HT1080 (cell line): ENCODE measurements at regions not wholly inside any gene's neighbourhood (a gene's known extent, or its start where the extent isn't known, plus 50 kb on each side); places are given as distances from the start of the nearest gene placed in this dataset.

ENCODE experiments used
- DNase-seq: peaks from one replicate; pipeline ENCODE4 v3.0.0-alpha.2; 2015; ENCODE audit warnings: low read depth

DNA sequence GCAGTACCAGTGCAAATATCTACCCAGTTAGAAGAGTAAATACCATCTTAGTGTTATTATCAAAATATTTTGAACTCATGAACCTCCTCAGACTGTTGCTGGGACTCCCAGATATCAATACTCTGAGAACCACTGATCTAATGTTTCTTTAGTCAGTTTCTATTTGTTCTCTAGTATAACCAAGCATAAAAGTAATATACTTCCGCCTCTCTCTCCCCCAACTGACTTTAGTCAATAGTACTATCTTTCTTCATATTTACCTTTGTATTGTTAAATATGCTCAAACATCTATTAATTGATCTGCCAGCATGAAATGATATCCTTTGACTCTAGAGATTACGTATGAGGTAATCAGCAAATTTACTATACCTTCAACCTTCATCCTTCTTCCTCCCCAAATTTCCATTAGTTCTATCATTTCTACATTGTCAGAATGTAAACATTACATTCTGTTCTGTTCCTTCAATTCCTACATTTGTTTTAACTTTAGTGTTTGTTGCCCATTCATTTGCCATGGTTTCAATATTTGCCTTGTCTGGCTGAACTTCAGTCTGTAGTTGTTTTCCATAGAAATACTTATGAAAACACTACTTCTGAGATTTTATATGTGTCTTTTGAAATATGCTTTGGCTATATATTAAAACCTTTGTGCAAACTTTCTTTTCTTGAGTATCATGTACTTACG lies 192.5 kb upstream of the PDE3A start:
- no peak for DNase-seq

GRCh38 chr12:20181416-20182180 lies 186.7 kb upstream of the PDE3A start:
- DNase-seq, result no peak

- no peak for DNase-seq
Measured at GRCh38 chr12:20183563-20183962, 184.8 kb upstream of the PDE3A start.

DNA sequence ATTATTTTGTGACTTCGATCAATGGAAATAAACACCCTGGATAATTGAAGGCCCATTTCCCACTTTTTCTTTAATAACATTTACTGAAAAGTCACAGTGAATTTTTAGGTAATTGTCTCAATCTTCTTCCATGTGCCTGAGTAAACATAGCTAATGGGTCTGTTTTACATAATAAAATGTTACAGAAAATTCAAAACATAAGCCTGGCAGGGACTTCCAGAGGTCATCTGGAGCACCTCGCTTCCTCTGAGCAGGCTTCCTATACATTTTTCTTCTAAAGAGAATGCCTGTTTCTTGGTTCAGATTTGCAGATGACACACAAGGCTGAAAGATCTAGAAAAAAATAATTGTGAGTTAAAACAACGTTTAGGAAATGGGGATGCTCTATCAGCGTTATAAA lies 183.8 kb upstream of the PDE3A start:
- no peak for DNase-seq

DNA sequence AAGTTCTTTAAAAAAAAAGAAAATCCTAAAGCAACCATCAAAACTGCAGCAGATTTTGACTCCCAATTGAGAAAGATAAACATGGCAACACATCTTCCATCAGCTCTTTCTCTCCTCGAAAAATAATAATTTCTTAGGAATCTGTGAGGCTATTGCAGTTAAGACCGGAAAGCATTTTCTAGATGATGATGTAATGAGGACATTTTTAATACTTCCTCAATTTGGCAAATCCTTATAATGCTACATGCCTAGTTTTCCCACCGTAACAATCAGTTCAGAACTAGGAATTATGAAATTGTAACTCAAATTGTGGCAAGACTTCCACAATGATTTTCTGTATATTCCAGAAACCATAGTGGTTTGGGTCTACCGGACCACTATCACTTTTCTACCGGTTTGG lies 180.9 kb upstream of the PDE3A start:
- DNase-seq, result no peak

DNA sequence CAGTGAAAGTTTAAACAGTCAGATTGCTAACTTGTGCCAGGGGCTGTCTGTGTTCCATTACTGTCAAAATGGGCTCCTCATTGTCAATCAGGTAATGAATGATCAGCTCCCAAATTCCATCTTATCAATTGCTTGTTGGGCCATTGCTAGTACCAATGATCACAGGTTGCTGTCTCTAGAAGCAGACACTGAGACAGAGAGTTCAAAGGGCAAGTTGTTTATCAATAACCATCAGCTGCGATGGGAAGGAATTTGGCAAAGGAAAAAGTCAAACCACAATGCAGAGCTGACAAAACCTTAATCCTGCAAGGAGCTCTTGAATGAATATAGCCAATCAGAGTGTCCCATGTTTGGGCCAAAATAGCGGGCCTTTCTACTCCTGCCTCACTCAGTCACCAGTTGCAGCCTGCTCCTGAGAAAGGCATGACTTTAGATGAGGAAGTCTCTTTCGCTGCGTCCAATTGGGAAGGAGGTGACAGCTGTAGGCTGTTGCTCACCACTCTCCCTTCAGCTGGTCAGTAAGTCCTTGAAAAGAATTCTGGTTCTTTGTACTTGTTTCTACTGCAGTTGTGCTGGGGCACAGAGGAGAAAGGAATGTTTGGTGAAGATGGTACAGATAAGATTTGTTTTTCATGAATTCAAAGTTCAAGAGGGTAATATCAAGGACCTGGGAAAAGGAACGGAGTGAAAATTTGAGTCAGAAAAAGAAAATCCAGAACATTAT lies 179.2 kb upstream of the PDE3A start:
- no peak for DNase-seq

GRCh38 chr12:20189767-20190166 lies 178.6 kb upstream of the PDE3A start:
- DNase-seq, result no peak

GRCh38 chr12:20194171-20194570 lies 174.2 kb upstream of the PDE3A start:
- DNase-seq, result peak; percentile 8

- DNase-seq, result no peak
Measured at GRCh38 chr12:20196767-20197166, 171.6 kb upstream of the PDE3A start.

GRCh38 chr12:20197411-20197810 lies 170.9 kb upstream of the PDE3A start:
- no peak for DNase-seq

DNA sequence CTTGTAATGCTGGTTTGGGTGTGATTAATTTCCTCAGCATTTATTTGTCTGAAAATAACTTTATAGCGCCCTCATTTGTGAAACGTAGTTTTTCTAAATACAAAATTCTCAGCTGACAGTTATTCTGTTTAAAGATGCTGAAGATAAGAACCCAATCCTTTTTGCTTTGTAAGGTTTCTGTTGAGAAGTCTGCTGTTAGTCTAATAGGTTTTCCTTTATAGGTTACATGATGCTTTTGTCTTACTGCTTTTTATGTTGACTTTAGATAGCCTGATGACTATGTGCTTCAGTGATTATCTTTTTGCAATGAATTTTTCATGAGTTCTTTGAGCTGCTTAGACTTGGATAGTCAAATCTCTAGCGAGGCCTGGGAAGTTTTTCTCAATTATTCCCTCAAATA lies 168.6 kb upstream of the PDE3A start:
- no peak for DNase-seq

DNA sequence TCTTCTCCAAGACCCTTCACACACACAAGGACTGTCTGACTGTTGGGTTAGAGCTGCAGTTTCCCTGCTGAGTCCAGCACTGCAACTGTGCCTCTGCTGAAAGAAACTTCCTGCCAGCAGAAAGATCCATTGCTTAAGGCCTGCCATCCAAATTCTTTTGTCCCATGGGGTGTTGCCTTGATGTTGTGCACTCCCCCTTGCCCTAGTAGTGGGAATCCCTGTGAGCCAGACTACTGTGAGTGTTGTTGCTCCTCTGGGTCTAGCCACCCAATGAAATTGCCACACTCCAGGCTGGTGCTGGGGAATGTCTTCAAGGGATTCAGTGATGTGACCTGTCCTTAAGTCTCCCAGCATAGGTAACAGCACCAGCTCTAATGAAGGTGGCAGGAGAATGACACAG lies 166.6 kb upstream of the PDE3A start:
- DNase-seq, result no peak

DNA sequence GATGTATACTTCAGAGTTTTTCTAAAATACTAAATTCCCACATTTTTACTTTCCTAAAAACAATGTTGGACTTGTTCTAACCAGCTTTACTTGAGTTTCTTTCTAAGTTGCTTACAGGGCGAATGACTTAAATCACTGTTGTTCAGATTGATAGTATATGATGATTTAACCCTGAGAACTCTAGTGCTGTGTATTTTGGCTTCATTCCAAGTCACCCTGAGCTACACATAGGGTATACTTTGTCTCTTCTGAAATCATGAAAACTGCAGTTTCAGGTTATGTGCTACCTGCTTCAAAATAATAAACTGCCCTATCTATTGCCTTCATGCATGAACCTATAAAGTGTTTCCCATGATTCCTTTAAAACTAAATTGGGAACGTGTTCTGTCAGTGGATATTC lies 162.5 kb upstream of the PDE3A start:
- DNase-seq, result no peak

DNA sequence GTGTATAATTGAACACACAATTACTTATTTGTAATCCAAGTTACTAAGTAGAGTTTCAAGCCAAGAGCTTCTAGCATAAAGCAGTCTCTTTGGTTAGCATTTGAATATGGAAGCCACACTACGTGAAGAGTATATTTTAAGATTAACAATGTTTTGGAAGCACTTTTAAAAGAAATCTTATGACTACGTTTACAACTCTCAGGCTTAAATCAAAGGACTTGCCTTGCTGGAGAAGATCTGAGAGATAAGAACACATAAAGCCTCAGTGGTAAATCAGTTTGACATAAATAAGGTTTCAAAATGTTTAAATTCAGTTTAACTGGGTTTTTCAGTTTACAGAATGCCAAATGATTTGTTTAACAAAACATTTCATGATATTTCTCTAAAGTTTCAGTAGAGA lies 161.9 kb upstream of the PDE3A start:
- DNase-seq, result no peak

GRCh38 chr12:20210621-20211215 lies 157.6 kb upstream of the PDE3A start:
- no peak for DNase-seq

DNA sequence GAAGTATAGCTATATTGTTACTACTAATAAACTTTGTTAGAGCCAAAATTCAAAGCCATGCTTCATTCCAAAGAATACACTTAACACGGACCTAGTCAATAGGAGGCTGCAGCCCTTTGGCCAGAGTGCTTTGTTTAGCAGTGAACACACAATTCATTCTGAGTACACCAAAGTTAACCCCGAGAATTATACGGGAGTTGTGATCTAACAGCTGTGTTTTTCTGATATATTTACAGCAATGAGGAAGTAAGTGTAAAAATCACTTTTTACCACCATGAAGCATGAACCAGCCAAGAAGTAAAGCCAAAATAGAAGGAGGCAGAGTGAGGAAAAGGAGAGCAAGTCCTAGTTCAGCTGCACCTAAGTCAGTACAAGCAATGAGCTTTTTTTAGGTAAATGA lies 156.8 kb upstream of the PDE3A start:
- no peak for DNase-seq

DNA sequence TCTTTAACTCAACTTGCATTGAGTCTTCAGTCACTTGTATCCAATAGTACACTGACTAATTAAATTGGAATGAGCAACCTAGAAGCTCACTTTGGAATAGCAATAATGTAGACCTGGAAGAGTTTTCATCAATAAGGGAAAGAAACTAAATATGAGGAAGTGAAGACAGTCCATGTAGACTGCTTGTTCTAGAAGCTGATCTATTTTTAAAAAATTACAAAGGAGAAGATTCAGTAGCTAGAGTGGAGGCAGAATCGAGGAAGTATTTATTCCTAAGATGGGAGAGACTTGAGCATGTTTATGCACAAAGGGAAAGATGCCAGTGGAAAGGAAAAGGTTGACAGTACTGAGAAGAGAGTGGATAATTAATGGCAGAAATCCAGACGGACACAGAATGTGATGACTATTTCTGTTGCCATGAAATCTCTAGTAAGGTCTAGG lies 156.3 kb upstream of the PDE3A start:
- DNase-seq, result no peak

- peak; percentile 95 for DNase-seq
Measured at GRCh38 chr12:20212658-20213555, 155.4 kb upstream of the PDE3A start.

DNA sequence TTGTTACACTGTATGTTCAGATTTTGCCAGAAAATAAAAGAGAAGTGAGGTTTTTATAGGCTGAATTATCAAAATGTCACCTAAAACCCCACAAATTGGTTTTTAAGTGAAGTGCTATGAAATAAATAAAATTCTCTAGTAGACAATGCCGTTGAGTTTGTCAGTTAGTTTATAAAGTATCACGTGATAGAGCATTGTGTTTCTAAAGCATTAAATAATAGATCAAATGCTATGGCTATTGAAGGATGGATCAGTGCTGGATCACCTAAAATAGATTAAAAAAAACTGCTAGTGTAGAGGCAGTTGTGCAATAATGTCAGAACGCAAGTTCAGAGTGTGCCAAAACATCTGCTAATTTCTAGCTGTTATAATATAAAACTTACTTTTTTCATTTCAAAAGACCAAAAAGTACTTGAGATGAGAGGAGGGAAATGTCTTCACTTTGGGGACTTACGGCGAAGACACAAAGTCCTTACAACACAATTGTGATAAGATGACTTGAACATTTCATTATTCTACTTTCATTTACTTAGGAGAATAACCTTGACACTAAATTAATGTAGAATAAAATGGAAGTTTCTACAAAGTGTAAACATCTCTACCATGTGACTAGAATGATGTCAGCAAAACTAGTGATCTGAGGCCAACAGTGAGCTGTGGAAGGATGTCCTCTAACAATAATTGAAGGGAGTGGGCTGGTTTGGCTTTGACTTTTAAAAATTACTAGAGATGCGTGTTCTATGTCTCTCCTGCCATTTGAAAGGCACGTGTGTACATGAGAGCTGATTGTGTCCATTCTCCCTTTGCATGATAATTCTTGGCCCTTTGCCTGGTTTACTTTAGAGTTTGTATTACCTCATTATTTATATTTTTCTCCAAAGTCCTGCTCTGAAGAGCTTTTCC lies 154.4 kb upstream of the PDE3A start:
- DNase-seq, result no peak

DNA sequence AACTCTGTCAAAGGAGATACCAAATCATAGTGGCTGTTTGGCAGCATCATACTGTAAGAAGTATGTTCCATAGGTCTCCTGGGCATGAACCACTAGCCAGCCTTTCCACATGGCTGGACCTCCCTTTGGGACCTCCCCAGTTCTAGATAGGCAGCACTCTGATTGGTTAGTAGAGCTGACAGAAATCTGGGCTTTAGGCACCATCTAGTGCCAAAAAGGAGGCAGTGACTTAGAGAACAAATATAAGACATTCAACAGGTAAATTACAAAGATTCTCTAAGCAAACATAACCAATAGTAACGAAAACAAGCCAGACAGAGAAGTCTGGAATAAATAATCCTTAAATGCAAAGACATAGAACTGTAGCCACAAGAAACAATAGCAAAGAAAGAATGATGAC lies 148.0 kb upstream of the PDE3A start:
- peak; percentile 34 for DNase-seq
